ENCODE measurements at regions not wholly inside any gene's neighbourhood (a gene's known extent, or its start where the extent isn't known, plus 50 kb on each side); places are given as distances from the start of the nearest gene placed in this dataset.

- intact Hi-C loops (cut with DNase I), result no loop called here
- no peak for DNase-seq (ENCODE audit: low spot score)
- Histone ChIP-seq H3K4me1 (replicated peaks) (no peaks in the 10 kb centered on the region), H3K36me3 (no peaks in the 10 kb centered on the region), H3K27me3 (replicated peaks; ENCODE audit: insufficient read depth) (no peaks in the 10 kb centered on the region), H3K4me3 (no peak overlapping the region), H3K9me3 (no peaks in the 10 kb centered on the region), H3K27ac (no peak overlapping the region)
- TF ChIP-seq POLR2A (IDR thresholded peaks at IDR 0.05), result no peak
- TF ChIP-seq, protein P1, sequence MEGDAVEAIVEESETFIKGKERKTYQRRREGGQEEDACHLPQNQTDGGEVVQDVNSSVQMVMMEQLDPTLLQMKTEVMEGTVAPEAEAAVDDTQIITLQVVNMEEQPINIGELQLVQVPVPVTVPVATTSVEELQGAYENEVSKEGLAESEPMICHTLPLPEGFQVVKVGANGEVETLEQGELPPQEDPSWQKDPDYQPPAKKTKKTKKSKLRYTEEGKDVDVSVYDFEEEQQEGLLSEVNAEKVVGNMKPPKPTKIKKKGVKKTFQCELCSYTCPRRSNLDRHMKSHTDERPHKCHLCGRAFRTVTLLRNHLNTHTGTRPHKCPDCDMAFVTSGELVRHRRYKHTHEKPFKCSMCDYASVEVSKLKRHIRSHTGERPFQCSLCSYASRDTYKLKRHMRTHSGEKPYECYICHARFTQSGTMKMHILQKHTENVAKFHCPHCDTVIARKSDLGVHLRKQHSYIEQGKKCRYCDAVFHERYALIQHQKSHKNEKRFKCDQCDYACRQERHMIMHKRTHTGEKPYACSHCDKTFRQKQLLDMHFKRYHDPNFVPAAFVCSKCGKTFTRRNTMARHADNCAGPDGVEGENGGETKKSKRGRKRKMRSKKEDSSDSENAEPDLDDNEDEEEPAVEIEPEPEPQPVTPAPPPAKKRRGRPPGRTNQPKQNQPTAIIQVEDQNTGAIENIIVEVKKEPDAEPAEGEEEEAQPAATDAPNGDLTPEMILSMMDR (IDR thresholded peaks at IDR 0.05), result no peak
- no peak for TF ChIP-seq POLR2AphosphoS5 (IDR thresholded peaks at IDR 0.05)
- 78% methylated on average over 6 of the region's 6 CpGs for WGBS
Measured at GRCh38 chr2:2503864-2504418, 172.9 kb upstream of the MYT1L start.

- Histone ChIP-seq H3K4me1 (replicated peaks) (no peaks in the 10 kb centered on the region), H3K27me3 (replicated peaks; ENCODE audit: insufficient read depth) (no peaks in the 10 kb centered on the region), H3K4me3 (no peak overlapping the region), H3K27ac (no peak overlapping the region), H3K36me3 (no peaks in the 10 kb centered on the region), H3K9me3 (no peaks in the 10 kb centered on the region)
- 59% methylated on average over 4 of the region's 4 CpGs for WGBS
- no peak for TF ChIP-seq POLR2AphosphoS5 (IDR thresholded peaks at IDR 0.05)
- TF ChIP-seq, protein P1 (IDR thresholded peaks at IDR 0.05), result no peak
- TF ChIP-seq POLR2A (IDR thresholded peaks at IDR 0.05), result no peak
- no peak for DNase-seq (ENCODE audit: low spot score)
- intact Hi-C loops (cut with DNase I), result no loop called here
Measured at GRCh38 chr2:2502201-2502549, 171.1 kb upstream of the MYT1L start.

- Histone ChIP-seq H3K27ac (no peak overlapping the region), H3K36me3 (no peaks in the 10 kb centered on the region), H3K27me3 (replicated peaks; ENCODE audit: insufficient read depth) (no peaks in the 10 kb centered on the region), H3K4me1 (replicated peaks) (no peaks in the 10 kb centered on the region), H3K4me3 (no peak overlapping the region), H3K9me3 (no peaks in the 10 kb centered on the region)
- intact Hi-C loops (cut with DNase I), result no loop called here
- DNase-seq (ENCODE audit: low spot score), result no peak
- 91% methylated on average over 9 of the region's 9 CpGs for WGBS
- TF ChIP-seq POLR2A (IDR thresholded peaks at IDR 0.05) (no peak), POLR2AphosphoS5 (IDR thresholded peaks at IDR 0.05) (no peak)
- TF ChIP-seq, protein P1 (IDR thresholded peaks at IDR 0.05), result no peak
Measured at GRCh38 chr2:2501454-2502200, 170.6 kb upstream of the MYT1L start.

- H3K4me1 ChIP-seq (replicated peaks), result no peaks in the 10 kb centered on the region
- H3K27me3 ChIP-seq (replicated peaks; ENCODE audit: insufficient read depth), result no peaks in the 10 kb centered on the region
- DNase-seq (ENCODE audit: low spot score), result no peak
- TF ChIP-seq, protein P1 (IDR thresholded peaks at IDR 0.05), result no peak
- TF ChIP-seq POLR2A (IDR thresholded peaks at IDR 0.05) (no peak), POLR2AphosphoS5 (IDR thresholded peaks at IDR 0.05) (no peak)
- no peaks in the 10 kb centered on the region for H3K36me3 ChIP-seq
- no peak overlapping the region for H3K4me3 ChIP-seq
- H3K27ac ChIP-seq, result no peak overlapping the region
- 91% methylated on average over 1 of the region's 1 CpG for WGBS
- intact Hi-C loops (cut with DNase I), result no loop called here
- no peaks in the 10 kb centered on the region for H3K9me3 ChIP-seq
Measured at GRCh38 chr2:2495606-2496005, 164.5 kb upstream of the MYT1L start.

DNA sequence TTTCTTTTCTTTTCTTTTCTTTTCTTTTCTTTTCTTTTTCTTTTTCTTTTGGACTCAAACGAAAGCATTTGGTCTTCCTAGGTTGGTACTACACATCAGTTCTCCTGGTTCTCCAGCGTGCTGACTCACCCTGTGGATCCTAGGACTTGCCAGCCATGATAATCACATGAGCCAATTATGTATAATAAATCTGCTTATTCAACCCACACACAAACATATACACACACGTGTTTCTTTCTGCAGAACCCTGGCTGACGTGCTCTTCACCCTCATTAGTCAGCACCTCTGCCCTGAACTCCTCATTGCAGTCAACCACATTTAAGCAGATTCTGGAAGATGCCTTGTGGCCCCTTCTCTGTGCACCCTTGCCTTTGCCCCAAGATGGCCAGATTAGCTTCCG is 162.4 kb upstream of the MYT1L start:
- TF ChIP-seq POLR2A (IDR thresholded peaks at IDR 0.05) (no peak), POLR2AphosphoS5 (IDR thresholded peaks at IDR 0.05) (no peak)
- TF ChIP-seq, protein P1 (IDR thresholded peaks at IDR 0.05), result no peak
- no peak overlapping the region for H3K4me3 ChIP-seq
- H3K36me3 ChIP-seq, result no peaks in the 10 kb centered on the region
- DNase-seq (ENCODE audit: low spot score), result no peak
- intact Hi-C loops (cut with DNase I), result no loop called here
- 90% methylated on average over 5 of the region's 5 CpGs for WGBS
- no peaks in the 10 kb centered on the region for H3K27me3 ChIP-seq (replicated peaks; ENCODE audit: insufficient read depth)
- H3K4me1 ChIP-seq (replicated peaks), result no peaks in the 10 kb centered on the region
- H3K27ac ChIP-seq, result no peak overlapping the region
- H3K9me3 ChIP-seq, result no peaks in the 10 kb centered on the region
